ENCODE measurements at regions not wholly inside any gene's neighbourhood (a gene's known extent, or its start where the extent isn't known, plus 50 kb on each side); places are given as distances from the start of the nearest gene placed in this dataset.
"Not testable (repeated sequence)": the region's sequence is repeated elsewhere in the genome, so short reads cannot be mapped to it uniquely, and the experiment has no call there.

- not testable (repeated sequence) for TF ChIP-seq CTCF, POLR2A (IDR thresholded peaks at IDR 0.05)
These were observed 356.4 kb upstream of the SPATA31A3 start for GRCh38 chr9:67348562-67349423.

All from heart left ventricle (tissue), 13 donors.